Left ventricle myocardium inferior (tissue), 1 donor: ENCODE measurements at regions not wholly inside any gene's neighbourhood (a gene's known extent, or its start where the extent isn't known, plus 50 kb on each side); places are given as distances from the start of the nearest gene placed in this dataset.

Experiments
- DNase-seq: peaks from one replicate; pipeline ENCODE4 v3.0.0-alpha.2; 2020
- H3K27ac ChIP-seq: fragments of 200-600 bp; replicated peaks from 2 replicates; pipeline ENCODE4 v1.8.0; 2021
- H3K27me3 ChIP-seq: fragments of 200-600 bp; 2 replicates; pipeline ENCODE4 v1.8.0; 2021; ENCODE audit warnings: low read depth
- H3K36me3 ChIP-seq: fragments of 200-600 bp; 2 replicates; pipeline ENCODE4 v1.8.0; 2021
- H3K4me1 ChIP-seq: fragments of 200-600 bp; 2 replicates; pipeline ENCODE4 v1.8.0; 2021
- H3K4me3 ChIP-seq: fragments of 200-600 bp; 2 replicates; pipeline ENCODE4 v1.8.0; 2021; ENCODE audit warnings: mild to moderate bottlenecking, moderate library complexity
- H3K9me3 ChIP-seq: fragments of 200-600 bp; replicated peaks from 2 replicates; pipeline ENCODE4 v1.8.0; 2021
- intact Hi-C: fragments of 100-400 bp; cut with micrococcal nuclease; formaldehyde crosslinking; loops from one replicate; pipeline ENCODE4 v1.11.0; 2022
- TF ChIP-seq, protein P1 (sequence below): fragments of 200-600 bp; IDR thresholded peaks from 2 replicates; pipeline ENCODE4 v1.8.0; 2021; ENCODE audit warnings: antibody characterized with exemption, mild to moderate bottlenecking, borderline replicate concordance
- donor health status: DM: no; HTN: yes; CAD: no; lungs with severe emphysema.

DNA sequence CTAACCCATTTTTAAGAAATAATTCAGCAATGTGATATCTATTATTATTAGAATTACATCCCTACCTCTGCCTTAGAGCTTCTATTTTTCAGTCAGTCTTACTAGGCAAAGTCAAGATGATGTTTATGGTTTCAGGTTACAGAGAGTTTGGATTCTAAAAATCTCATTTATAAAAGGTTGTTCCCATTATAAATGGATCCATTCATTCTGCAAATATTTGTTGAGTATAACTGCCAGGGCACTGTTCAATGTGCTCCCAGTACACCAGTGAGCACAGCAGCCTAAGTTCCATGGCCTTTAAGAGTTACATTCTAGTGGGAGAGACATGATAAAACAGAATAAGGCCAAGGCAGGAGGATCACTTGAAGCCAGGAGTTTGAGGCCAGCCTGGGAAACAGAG, 75.9 kb upstream of the EYA4 start:
- H3K36me3 ChIP-seq: no peaks in the 10 kb centered on the region
- H3K4me1 ChIP-seq: no peaks in the 10 kb centered on the region
- H3K4me3 ChIP-seq: no peak overlapping the region
- TF ChIP-seq, protein P1, sequence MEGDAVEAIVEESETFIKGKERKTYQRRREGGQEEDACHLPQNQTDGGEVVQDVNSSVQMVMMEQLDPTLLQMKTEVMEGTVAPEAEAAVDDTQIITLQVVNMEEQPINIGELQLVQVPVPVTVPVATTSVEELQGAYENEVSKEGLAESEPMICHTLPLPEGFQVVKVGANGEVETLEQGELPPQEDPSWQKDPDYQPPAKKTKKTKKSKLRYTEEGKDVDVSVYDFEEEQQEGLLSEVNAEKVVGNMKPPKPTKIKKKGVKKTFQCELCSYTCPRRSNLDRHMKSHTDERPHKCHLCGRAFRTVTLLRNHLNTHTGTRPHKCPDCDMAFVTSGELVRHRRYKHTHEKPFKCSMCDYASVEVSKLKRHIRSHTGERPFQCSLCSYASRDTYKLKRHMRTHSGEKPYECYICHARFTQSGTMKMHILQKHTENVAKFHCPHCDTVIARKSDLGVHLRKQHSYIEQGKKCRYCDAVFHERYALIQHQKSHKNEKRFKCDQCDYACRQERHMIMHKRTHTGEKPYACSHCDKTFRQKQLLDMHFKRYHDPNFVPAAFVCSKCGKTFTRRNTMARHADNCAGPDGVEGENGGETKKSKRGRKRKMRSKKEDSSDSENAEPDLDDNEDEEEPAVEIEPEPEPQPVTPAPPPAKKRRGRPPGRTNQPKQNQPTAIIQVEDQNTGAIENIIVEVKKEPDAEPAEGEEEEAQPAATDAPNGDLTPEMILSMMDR: no peak
- DNase-seq: no peak
- no peak overlapping the region for H3K27ac ChIP-seq
- intact Hi-C loops: no loop called here
- no peaks in the 10 kb centered on the region for H3K27me3 ChIP-seq
- no peaks in the 10 kb centered on the region for H3K9me3 ChIP-seq

DNA sequence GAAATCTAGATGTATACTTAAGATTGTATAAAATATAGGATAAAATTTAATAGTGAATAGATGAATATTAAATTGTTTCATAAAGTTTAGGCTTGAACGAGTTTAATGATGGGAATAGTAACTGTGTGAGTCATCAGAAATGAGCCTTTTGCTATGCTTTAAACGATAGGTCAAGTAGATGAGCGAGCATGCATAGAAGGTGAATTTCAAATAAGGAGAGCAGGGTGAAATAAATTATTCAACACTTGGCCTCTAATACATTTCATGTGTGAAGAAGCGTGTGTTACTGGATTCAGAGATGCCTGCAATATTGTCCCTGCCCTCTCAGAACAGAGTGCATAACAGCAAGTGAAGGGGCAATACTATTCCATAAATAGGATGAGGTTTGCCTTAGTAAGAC, 74.4 kb upstream of the EYA4 start:
- no peaks in the 10 kb centered on the region for H3K36me3 ChIP-seq

DNA sequence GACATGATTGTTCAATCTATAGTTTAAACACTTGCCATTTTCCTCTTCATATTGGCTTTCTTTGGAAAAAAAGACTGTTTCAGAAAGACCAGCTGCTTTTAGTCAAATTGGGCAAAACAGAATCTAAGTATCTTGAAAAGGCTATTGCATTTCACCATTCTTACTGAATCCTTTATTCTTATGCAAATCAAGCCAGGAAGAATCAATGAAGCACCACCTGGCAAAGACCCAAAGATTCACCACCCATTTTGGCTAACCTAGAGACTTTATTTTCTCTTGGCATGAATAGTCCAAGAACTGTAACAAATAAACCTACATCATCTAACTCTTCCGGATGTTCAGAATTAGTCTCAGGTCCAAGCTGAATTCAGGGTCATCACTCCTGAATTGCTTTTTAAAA, 71.3 kb upstream of the EYA4 start:
- Histone ChIP-seq H3K4me3 (no peak overlapping the region), H3K27me3 (no peaks in the 10 kb centered on the region), H3K36me3 (no peaks in the 10 kb centered on the region), H3K27ac (no peak overlapping the region), H3K9me3 (peaks cover 7% of the 10 kb centered on the region), H3K4me1 (no peaks in the 10 kb centered on the region)
- no peak for DNase-seq
- intact Hi-C loops: no loop called here
- TF ChIP-seq, protein P1: no peak

More for the DNA sequence above, 74.4 kb upstream of the EYA4 start:
- no peak for DNase-seq
- Histone ChIP-seq H3K4me1 (no peaks in the 10 kb centered on the region), H3K9me3 (no peaks in the 10 kb centered on the region), H3K4me3 (no peak overlapping the region), H3K27ac (no peak overlapping the region), H3K27me3 (no peaks in the 10 kb centered on the region)
- TF ChIP-seq, protein P1: no peak
- intact Hi-C loops: no loop called here

DNA sequence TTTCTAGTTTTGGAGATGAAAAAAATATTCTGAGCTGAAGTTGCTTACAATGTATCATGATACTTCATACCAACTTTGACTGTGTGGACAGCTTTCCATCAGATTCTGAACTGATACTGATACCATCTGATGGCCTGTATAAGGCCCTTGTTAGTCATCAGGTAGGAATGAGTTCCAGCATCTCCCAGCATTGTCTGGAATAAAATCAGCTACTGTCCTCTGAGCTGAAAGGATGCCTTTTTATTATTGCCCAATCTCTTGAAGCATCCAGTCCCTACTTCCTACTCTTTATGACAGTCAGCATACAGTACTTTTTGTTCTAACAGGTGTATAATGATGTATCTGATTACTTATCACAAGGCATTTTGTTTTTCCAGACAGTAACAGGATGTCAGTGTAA, 70.6 kb upstream of the EYA4 start:
- H3K27ac ChIP-seq: no peak overlapping the region
- no peaks in the 10 kb centered on the region for H3K36me3 ChIP-seq
- intact Hi-C loops: no loop called here
- no peaks in the 10 kb centered on the region for H3K27me3 ChIP-seq
- no peak for DNase-seq
- H3K4me1 ChIP-seq: no peaks in the 10 kb centered on the region
- TF ChIP-seq, protein P1: no peak
- H3K4me3 ChIP-seq: no peak overlapping the region
- H3K9me3 ChIP-seq: peaks cover 7% of the 10 kb centered on the region

DNA sequence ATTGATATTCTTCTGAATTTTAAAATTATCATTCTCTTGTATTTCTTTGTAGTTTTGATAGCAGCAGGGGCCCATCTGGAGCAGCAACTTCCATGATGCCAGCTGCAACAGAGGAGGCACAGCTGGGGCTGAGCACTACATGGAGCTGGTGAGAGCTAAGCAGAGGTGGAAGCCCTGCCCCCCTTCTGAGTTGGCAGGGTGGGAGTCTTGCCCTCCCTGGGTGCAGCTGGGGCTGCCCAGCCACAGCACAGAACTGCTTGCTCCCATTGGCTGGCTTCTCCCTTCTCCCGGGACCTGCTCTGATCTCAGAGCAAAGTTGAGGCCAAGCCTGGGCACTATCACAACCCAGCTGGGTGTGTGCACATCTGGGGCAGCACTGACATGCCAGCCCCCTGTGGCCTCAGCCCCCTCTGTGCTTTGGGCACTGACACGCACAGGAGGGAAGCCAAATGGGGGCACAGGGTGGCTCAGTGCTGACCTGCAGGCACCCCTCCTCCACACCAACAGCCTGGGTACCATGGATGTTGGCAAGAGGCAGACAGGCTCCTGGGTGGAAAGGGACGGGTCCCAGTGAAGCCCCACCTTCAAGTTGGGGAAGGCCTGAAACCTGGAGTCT, 69.1 kb upstream of the EYA4 start:
- no peak for DNase-seq
- TF ChIP-seq, protein P1: no peak
- no peak overlapping the region for H3K4me3 ChIP-seq
- no peak overlapping the region for H3K27ac ChIP-seq
- peaks cover 7% of the 10 kb centered on the region for H3K9me3 ChIP-seq
- intact Hi-C loops: no loop called here
- no peaks in the 10 kb centered on the region for H3K27me3 ChIP-seq
- H3K4me1 ChIP-seq: no peaks in the 10 kb centered on the region
- no peaks in the 10 kb centered on the region for H3K36me3 ChIP-seq

DNA sequence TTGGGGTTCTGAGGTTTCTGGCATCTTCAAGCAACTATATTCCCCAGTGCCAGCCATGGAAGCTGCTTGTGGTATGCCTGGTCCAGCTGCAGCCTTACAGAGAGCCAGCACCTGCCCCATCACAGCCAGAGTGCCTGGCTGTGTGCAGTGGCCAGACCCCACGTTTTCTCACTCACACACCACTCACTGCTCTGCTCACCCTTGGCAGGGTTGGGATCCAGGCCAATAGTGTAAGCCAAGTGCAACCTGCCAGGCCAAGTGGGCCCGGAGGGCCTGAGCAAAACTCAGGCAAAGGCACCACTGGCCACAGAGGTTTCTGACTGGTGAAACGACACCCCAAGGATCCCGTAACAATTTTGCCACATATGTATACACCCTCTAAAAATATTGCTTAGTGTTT, 67.9 kb upstream of the EYA4 start:
- Histone ChIP-seq H3K9me3 (peaks cover 12% of the 10 kb centered on the region), H3K4me1 (no peaks in the 10 kb centered on the region), H3K27me3 (no peaks in the 10 kb centered on the region), H3K4me3 (no peak overlapping the region), H3K36me3 (no peaks in the 10 kb centered on the region), H3K27ac (no peak overlapping the region)
- DNase-seq: peak; percentile 17
- TF ChIP-seq, protein P1: no peak
- intact Hi-C loops: no loop called here
